GM19025 (cell line): ENCODE measurements at regions not wholly inside any gene's neighbourhood (a gene's known extent, or its start where the extent isn't known, plus 50 kb on each side); places are given as distances from the start of the nearest gene placed in this dataset.
"Not testable (repeated sequence)": the region's sequence is repeated elsewhere in the genome, so short reads cannot be mapped to it uniquely, and the experiment has no call there.

Source experiments
- ATAC-seq: cut with Tn5 transposase; IDR thresholded peaks from one replicate; pipeline ENCODE4 v1.9.1; 2021; ENCODE audit warnings: mild to moderate bottlenecking, low read depth, moderate library complexity; ENCODE audit not compliant: unreplicated experiment

DNA sequence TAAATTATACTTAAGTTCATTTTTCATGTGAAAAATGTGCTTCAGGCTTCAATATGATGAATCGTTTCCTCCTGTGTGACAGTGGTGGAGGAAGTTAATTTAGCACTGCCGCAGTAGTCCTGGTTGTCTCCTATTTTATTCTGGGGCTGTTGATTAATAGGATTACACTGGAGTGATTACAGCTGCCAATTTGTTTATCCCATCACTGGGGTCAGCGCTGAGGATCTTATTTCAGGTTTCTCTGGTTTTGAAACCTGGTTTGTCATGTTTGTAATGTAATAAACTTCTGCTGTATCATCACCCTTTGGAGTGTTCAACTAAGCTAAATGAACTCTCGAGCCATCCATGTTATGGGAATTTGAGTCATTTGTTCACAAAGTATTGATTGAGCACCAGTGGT, 241.7 kb upstream of the KCNN2 start:
- no peak for ATAC-seq

DNA sequence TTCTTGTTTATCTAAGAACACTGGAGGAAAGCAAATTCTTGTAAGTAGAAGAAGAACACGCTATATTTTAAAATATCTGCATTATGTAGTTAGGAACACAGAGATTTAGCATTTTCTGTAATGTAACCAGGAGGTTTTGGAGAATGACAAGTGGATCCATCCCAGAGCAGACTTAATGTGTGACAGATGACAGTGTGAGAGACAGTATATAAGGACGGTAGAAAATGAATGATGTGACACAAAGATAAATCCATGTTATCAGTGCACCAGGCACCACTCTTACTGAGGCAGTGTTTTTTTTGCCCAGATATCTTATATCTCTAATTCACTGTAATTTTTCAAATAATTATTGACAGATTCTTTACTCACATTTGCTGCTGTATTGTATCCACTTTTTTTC, 239.0 kb upstream of the KCNN2 start:
- no peak for ATAC-seq

DNA sequence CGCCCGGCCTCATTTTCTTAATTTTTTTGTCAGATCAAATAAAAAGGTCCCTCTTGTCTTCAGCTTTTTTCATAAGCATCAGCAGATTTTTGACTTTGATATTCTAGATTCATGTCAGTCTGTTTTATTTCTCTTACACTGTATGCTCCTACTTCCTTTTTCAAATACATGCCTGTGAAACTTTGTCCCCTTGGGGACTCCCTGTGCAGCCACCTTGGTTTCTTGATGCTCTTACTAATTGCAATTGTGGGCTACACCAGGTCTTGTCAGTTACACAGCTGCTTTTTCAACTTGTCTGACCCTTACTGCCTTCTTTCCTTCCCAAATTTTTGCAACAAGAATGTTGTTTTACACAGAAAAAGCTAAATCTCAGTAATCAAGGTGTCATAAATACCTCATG, 238.2 kb upstream of the KCNN2 start:
- no peak for ATAC-seq

DNA sequence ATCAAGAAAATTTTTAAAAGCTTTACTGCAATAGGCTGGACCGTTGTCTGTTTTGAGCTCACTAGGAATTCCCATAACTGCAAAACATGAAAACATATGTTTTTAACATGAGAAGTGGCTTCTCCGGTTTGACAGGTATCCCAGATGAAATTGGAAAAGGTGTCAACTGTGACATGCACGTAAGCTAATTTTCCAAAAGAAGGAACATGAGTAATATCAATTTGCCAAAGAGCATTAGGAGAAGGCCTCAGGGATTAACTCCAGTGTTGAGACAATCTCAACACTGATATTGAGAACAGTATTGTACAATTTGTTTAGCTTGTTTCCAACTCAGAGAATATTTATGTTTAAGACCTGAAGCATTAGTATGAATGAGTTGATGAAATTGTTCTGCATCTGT, 215.5 kb upstream of the KCNN2 start:
- ATAC-seq, result no peak

DNA sequence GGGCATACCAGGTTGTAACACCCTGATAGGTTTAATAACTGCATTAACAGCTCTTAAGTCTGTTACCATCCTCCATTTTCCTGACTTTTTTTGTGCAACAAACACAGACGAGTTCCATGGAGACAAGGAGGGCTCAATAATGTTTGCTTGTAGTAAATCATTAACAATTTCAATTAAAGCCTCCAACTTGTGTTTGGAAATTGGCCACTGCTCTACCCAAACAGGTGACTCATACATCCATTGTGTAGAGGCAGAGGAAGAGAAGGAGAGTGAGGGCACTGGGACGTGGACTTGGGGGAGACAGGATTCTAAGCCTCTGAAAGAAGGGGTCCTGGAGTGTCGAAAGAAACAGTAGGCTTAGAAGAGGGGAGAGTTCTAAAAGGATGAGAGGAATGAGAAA, 213.6 kb upstream of the KCNN2 start:
- ATAC-seq, result no peak

DNA sequence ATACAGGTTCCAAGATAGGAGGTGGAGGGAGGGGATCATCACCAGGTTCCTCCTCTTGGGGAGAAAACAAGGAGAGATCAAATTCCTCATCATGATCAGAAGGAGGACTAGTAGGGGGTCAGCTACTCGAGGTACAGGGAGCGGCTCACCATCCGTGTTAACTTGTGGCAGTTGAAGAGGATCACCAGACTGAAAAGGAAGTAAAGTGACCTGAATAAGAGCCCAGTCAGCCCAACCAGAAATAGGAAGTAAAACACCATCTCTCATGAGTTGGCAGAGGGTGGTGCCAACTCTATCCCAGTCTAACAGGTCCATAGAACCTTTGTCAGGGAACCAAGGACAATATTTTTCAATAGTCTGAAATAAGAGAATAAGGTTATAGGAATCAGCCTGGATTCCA, 213.1 kb upstream of the KCNN2 start:
- ATAC-seq, result not testable (repeated sequence)

DNA sequence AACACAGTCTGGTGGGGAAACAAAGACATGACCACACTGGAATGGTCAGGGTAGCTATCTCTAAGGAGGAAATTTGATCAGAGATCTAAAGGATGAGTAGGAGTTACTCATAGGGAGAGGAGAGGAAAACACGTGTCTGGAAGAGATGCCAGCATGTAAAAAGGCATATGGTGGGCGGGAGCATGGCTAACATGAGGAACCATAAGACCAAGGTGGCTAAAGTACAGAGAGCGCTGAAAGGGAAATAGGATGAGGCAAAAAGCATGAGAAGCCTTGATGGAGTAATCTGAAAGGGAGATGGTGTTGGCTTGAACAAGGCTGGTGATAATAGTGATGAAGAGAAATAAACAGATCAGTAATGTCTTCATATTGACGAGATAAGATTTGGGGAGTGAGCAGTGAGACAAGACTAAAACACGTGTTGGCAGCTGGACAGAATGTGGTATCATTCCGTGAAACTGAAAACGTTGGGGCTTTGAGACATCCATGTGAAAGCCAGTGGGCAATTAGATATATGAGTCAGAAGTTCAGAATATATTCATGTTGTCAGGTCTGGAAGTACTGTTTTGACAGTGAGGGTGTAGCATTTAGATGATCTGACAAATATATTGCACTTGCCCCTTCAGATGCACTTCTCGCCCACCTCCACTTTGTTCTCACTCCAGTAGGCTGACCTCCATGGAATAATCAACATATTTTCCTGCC, 209.1 kb upstream of the KCNN2 start:
- ATAC-seq, result no peak

DNA sequence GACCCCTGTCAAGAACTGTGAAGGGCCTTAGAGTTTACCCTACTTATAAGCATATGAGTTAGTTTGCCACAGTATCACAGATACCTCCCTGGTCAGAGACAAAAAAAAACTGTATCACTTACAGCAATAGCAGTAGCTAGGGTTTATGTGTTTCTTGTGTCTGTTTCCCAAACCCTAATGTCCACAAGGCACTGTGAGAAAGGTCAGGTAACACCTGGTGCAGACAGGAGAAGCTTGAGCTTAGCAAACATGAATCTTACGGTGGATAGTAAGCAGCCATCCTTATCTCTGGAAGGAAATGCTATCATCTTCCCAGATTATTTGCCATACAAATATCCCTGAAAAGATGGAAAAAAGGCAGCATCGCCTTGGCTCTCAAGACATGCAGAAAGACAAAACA, 208.5 kb upstream of the KCNN2 start:
- ATAC-seq, result no peak

DNA sequence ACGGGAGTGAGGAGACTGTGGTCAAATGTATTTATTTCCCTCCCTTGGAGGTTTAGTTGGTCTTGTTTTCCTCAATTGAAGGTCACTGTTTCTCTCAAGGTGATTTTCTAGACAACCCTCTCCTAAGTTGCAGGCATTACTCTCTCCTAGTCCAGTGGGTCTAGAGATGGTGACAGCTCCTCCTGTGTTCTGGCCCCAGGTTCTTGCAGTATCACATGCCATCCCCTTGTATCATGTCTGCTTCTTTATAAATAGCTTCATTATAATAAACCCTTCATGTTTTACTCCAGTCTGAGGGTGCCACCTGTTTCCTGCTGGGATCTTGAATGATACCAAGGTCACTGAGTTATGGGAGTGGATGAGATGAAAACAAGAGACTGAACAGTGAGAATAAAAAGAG, 208.0 kb upstream of the KCNN2 start:
- ATAC-seq, result no peak

DNA sequence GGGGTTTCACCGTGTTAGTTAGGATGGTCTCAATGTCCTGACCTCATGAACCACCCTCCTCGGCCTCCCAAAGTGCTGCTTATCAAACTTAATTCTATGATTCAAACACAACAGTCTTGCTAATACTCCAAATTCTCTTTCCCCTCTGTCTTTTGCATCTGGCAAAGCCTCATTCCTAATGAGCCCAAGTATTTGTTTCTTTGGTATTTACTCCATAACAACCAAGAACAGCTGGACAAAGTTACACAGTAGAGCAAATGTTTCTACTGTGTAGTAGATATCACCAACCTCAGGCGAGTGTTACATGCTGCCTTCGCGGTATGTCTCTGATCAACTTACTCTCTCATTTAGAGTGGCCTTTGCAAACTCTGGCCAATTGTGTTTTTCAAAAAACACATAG, 195.8 kb upstream of the KCNN2 start:
- ATAC-seq, result no peak

DNA sequence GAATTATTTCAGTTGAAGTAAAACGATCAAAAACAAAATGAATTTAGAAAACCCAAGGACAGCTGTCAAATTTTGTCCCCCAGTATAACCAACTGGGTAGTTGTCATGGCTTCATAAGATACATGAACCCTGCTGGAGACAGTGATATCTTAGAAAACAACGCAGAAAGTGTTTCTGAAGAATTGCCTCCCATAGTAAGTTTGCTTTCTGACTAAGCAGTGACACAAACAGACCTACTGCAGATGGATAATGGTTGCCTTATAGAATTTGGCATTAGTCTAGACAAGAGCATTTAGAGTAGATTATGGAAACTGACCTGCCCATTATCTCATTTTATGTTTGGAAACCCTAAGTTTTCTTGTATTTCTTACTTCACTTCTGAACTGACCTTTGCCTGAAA, 187.7 kb upstream of the KCNN2 start:
- no peak for ATAC-seq

DNA sequence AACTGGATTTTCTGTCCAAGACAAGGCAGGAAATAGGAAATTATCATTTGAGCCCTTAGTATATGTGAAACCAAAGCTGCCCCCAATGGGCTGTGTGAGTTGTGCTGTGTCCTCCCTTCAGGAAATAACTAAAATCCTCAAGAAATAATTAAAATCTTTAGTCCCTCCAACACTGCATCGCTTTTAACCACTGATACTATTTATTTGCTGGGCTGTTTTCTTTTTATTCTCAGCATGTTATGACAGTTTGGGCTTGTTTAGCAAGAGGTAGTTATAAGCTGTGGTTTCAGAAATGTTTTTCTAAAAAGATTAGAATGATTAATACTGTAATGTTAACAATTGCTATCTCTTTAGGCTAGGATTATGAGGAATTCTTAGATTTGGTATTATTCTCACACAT, 187.0 kb upstream of the KCNN2 start:
- no peak for ATAC-seq

DNA sequence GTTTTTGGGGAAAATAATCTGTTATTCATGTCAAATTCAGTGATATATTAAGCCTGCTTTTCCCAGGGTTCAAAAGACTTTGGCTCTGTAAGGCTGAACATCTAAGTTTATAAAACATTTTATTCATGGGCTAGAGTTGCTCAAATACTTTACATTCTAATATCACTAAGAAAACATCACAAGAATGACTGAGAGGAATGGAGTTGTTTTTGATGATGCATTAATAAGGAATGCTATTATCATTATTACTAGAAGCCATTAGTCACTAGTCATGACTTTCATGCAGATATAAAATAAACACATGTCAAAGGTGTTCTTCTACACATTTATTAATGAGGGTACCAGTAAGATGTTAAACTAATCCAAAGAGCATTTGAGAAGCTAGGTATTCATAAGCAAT, 185.5 kb upstream of the KCNN2 start:
- ATAC-seq, result no peak

DNA sequence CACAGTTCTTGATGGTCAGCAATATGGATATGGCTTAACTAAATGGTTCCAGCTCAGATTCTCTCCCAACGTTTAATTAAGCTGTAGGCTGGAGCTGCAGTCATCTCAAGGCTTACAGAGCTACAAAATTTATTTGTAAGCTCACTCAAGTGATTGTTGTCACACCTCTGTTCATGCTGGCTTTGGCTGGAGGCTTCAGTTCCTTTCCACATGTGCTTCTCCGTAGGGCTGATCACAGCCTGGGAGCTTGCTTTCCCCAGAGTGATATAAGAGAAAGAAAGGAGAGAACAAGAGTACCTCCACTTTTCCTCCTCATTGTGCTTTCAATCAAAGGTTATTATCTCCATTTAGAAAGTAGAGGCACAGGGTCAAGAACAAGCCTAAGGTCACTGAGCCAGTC, 182.7 kb upstream of the KCNN2 start:
- no peak for ATAC-seq

DNA sequence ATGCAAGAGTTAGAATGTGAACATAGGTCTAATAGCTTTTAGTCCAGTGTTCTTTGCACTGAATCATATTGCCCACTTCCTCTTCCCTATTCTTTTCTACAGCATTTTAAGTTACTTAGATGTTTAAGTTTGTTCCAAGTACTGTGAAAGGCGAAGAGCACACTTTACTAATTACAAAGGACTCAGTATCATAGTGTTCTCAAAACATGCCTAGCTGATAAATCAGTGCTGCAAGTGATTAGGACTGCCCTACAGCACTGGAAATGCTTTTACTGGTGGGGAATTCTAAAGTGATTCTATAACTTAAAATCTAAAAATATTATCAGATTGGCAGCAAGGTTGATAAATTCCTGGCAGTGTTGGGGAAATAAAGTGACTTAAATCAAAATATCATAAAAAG, 177.9 kb upstream of the KCNN2 start:
- no peak for ATAC-seq

DNA sequence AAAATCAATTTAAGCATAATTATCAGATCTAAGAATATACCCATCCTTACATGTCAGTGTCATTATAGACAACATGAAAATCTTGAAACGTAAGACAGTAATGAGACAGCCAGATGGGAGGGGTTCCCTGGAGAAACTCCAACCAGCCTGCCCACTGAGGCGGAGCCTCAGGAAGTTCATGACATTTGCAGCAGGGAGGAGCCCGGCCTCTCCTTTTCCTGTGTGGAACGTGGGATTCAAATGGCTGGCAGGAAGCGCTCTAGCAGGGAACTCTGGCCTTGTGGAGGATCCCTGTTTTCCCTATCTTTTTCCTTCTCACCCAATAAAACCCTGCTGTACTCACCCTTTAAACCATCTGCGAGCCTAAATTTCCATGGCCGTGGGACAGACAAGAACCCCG, 176.6 kb upstream of the KCNN2 start:
- ATAC-seq, result no peak

DNA sequence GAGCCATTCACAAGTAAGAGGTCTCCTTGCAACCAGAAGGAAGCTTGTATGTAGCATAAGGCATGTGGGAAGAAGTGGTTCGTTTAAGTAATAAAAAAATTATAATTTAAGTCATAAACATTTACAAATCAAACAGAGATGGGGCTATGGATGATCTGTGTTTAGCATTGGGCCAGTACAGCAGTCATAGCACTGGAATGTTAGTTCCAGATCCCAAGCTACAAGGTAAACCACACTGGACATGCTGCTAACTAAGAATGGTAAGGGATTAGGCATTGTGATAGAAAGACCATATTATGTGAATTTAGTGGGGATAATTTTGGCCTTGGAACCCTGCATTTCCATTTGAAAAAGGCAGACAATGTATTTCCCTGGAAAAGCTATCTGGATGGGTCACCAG, 170.4 kb upstream of the KCNN2 start:
- no peak for ATAC-seq

DNA sequence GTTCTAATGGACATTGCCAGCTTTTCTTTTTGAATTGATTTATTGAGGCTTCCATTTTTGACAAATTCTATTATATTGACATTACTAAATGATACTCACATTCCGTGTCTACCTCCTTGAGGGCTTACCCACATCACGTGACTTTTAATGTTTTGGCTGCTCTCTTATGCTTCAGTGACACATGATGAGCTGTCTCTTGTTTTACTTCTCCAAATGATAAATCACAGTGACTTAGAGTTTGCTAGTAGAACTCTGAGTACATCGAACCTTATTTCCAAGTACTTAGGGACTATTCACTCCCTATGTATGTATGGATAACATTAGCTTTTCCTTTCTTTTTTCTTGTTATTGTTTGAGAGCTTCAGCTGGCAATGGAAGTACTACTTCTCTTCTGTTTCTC, 169.8 kb upstream of the KCNN2 start:
- no peak for ATAC-seq

DNA sequence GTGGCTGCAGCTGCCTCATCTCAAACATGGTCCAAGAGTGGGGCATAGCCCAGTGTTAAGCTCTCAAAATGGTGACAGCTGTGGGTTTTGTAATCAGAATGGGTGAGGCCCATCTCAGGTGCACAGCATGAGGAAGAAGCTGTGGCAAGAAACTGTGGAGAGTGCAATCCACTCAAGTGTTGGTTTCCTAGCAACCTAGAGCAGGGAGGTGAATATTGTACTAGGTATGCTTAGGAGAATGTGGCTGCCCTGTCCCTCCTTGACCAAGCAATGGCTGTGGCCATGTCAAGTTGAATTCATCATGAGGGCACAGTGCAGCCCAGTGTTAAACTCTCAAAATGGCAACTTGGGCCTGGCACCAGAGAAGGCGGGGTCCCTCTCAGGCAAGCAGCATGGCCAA, 160.5 kb upstream of the KCNN2 start:
- ATAC-seq, result no peak

DNA sequence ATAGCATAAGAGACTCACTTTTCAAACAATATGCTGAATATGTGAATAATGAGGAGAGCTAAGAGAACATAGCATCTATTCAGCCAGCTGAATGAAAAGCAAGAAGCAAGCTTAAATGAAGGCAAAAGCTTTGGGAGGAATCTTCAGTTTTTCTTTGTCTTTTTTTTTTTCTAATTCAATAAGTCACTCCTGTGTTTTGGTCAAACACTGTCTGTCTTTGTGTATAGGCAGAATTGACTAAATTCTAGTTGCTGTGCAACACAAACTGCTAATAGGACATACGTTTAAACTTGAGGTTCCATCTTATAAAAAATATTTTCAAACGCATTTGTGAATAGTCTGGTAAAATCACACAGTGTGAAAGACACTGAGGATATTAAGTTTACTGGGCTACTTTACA, 156.9 kb upstream of the KCNN2 start:
- ATAC-seq, result no peak

DNA sequence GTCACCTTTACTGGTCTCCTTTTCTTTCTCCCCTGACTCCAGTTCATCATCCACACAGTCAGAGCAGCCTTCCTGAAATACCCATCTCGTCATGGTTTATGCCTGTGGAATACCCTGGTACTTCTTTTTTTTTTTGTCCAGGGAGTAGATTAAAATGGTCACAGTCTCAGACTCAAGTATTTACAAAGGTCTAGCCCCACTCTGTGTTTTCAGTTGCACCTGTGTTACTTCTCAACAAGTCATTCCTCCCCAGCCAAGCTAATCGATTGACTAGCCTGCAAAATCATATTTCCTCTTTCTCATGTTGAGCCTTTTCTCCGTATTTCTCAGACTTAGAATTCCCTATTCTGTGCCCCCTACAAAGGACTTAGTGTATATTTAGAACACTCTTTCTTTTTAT, 155.2 kb upstream of the KCNN2 start:
- ATAC-seq, result no peak

DNA sequence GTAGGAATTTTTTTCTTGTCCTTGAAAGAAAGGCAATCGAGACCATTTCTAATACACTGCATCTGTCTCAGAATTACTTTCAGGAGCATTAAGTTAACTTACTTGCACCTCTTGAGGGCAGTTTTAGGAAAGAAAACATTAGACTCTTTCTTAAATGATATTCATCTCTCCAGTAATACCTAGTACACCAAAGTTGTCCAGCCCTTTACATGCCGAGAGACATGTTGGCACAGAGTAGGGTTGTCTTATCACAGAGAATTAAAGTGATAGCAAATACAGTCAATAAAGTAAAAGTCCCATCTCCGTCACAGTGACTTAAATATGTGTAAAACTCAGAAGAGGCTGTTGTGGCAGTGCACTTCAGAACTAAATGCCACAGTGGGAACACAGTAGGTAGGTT, 154.3 kb upstream of the KCNN2 start:
- no peak for ATAC-seq

DNA sequence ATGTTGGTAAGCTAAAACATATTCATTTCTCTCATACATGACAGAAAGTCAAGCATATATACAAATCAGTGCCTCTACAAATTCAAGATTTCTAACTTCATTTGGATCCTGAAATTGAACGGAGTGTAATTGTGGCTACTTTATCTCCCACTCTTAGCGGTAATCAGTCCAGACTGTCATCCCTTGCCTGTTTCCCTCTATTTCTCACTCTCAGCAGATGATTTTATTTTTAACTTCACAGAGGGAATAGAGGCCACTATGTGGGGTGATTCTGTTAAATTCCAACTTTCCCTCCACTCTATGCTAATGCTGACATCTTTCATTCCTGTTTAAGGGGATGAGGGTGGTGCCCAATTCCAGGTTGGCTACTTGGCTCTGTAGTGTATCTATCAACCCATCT, 153.8 kb upstream of the KCNN2 start:
- ATAC-seq, result no peak
